C4-2B (cell line): ENCODE measurements at regions not wholly inside any gene's neighbourhood (a gene's known extent, or its start where the extent isn't known, plus 50 kb on each side); places are given as distances from the start of the nearest gene placed in this dataset.

Experiments
- H3K27ac ChIP-seq: fragments of 450-650 bp; 2 replicates; pipeline ENCODE4 v1.5.1; 2017
- ZFX ChIP-seq: fragments of 450-650 bp; IDR thresholded peaks from 2 replicates; pipeline ENCODE4 v1.6.1; 2017
- TF ChIP-seq, protein P1 (sequence below): fragments of 450-650 bp; conservative IDR thresholded peaks from 2 replicates; pipeline ENCODE4 v1.5.1; 2017; ENCODE audit warnings: mild to moderate bottlenecking

DNA sequence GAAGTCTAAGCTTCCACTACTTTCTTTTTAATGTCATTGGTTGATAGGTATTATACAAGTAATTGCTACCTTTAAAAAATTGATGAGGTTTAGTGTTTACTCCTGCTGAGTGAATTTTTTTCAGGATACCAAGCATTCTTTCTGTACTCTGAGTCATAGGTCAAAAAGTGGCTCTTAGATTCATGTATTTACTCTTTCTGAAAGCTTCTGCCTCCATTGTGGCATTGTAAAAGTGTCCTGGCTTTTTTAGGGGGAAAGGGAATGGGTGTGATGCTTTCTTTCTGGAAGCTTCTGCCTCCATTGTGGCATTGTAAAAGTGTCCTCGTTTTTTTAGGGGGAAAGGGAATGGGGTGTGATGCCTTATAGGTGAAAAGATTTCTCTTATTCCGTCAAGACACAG is 286.5 kb downstream of the LPIN1 start:
- TF ChIP-seq, protein P1, sequence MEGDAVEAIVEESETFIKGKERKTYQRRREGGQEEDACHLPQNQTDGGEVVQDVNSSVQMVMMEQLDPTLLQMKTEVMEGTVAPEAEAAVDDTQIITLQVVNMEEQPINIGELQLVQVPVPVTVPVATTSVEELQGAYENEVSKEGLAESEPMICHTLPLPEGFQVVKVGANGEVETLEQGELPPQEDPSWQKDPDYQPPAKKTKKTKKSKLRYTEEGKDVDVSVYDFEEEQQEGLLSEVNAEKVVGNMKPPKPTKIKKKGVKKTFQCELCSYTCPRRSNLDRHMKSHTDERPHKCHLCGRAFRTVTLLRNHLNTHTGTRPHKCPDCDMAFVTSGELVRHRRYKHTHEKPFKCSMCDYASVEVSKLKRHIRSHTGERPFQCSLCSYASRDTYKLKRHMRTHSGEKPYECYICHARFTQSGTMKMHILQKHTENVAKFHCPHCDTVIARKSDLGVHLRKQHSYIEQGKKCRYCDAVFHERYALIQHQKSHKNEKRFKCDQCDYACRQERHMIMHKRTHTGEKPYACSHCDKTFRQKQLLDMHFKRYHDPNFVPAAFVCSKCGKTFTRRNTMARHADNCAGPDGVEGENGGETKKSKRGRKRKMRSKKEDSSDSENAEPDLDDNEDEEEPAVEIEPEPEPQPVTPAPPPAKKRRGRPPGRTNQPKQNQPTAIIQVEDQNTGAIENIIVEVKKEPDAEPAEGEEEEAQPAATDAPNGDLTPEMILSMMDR, result no peak
- TF ChIP-seq ZFX, result no peak

DNA sequence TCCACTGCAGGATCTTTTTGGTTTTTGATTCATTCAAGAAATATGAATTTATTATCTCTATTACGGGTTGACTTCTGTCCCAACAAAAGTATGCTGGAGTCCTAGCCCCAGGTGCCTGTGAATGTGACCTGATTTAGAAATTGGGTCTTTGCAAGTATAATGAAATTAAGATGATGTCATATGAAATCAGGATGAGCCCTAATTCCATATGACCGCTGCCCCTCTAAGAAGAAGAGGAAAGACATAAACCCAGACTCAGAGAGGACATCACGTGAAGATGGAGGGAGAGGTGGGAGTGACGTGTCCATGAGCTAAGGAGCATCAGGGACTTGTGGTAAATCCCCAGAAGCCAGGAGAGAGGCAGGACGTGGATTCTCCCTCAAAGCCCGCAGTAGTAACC is 287.1 kb downstream of the LPIN1 start:
- H3K27ac ChIP-seq, result no peak overlapping the region

More for the DNA sequence above, 286.5 kb downstream of the LPIN1 start:
- no peak overlapping the region for H3K27ac ChIP-seq

DNA sequence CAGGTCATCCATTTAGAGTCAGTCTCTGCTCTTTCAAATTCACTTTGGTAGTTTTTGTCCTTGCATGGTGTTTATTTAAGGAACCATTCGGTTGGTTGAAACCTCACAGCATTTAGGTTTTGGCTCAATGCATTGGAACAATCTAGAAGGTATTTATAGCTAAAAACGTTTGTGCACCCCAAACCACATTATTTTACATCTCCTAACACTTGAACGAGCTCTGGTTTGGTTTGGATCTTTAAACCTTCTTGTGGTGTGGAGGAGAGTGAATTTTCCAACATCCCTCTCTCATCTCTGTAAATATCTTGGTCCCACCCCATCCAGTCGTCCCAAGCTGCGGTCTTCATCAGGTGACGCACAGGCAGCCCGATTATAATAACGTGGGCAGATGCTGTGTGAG is 287.9 kb downstream of the LPIN1 start:
- TF ChIP-seq ZFX, result no peak
- TF ChIP-seq, protein P1, result no peak
- H3K27ac ChIP-seq, result no peak overlapping the region

More for the DNA sequence above, 287.1 kb downstream of the LPIN1 start:
- no peak for TF ChIP-seq ZFX
- TF ChIP-seq, protein P1, result no peak

DNA sequence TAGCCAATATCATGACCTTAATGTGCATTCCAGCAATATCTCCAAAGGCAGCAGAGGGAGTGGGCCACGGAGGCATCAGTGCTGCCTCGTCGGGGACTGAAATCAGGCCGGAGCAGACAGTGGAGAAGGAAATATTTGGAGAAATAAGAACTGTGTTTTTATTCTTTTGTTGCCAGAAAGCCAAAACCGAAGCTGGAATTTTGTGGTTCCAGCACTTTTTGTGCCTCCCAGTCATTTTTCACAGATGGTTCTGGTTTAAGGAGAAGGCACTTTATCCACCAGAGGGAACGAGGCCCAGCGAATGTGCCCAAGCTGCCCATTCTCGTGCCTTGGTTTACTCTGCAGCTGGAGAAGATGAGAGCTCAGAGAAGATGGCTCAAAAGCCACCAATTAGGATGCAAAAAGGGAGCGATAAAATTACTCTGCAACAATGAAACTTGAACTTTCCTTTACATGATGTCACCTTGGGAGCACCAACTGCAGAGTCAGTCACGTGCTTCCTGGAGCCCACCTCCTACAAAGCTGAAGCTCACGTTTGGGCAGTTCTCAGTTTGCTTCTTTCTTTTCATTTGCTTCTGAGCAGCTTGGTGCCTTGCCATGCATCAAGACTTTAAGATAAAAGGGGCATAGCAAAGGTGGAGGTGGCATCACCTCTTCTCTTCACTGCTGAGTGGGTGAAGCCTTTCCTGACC is 288.7 kb downstream of the LPIN1 start:
- no peak overlapping the region for H3K27ac ChIP-seq
- TF ChIP-seq, protein P1, result no peak
- no peak for TF ChIP-seq ZFX

DNA sequence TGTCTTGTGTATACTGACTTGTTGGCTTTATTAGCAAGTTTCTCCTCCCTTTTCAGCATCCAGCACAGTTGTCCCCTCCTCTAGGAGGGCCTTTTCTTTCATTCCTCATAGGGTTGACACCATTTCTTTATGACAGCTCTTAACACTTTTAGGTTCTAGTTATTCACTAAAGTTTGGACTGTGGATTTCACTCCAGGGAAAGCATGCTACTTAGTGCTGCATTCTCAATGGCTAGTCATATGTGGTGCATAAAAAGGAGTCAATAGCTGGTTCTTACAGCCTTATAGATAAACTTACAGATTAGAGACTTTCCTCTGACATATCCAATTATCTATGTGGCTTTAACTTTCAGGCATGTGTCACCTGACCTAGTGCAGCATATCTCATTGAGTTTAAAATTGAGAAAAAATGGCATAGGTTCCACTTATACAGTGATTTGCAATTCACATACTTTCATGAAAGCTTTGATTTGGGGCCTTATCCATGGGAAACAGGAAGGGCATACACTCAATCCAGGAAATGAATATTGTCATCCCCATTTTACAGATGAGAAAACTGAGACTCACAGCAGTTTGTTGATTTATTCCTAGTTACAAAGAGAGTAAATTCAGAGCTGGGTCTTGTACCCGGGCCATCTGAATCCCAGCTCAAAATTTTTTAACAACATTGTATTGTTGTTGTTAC is 289.7 kb downstream of the LPIN1 start:
- TF ChIP-seq ZFX, result no peak
- TF ChIP-seq, protein P1, result no peak

DNA sequence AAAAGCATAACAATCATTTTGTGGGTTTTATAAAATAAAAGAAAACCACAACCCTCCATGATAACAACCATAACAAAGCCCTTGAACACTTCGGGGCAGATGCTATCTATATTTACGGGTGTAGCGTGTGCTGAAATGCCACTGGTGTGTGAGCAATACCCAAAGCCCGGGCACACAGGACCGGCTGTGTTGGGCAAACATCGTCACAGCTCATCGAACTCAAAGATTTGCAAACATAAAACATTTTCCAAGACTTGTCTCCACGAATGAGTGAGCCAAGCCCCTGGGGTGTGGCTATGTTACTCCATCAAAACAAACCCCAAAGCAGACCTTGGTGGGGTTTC is 290.2 kb downstream of the LPIN1 start:
- no peak overlapping the region for H3K27ac ChIP-seq
- TF ChIP-seq, protein P1, result no peak
- TF ChIP-seq ZFX, result no peak

More for the DNA sequence above, 289.7 kb downstream of the LPIN1 start:
- no peak overlapping the region for H3K27ac ChIP-seq

DNA sequence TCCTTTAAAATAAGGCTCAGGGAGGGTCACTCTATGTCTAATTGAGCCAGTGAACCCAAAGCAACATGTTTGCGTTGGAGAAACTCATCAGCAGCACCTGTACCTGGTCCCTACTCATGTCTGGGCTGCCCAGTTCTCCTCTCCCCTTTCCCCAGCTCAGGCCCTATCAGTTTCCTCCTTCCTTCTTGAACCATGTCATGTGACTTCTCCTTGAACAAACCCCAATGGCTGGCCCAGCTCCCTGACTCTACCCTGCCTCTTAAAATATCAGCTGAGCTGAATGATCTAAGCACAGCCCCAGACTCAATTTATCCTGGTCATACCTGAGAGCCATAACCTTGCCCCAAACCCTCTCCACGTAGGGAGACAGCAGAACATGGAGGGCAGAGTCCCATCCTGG is 290.9 kb downstream of the LPIN1 start:
- TF ChIP-seq, protein P1, result no peak
- TF ChIP-seq ZFX, result no peak
- no peak overlapping the region for H3K27ac ChIP-seq
